ENCODE measurements at regions not wholly inside any gene's neighbourhood (a gene's known extent, or its start where the extent isn't known, plus 50 kb on each side); places are given as distances from the start of the nearest gene placed in this dataset.
A peak's percentile ranks its signal among the peaks of the same experiment; 100 is the strongest.

GRCh38 chr19:31223740-31224534 lies 125.3 kb downstream of the TSHZ3 start:
- Histone ChIP-seq H3K27ac (no peak overlapping the region), H3K36me3 (no peaks in the 10 kb centered on the region), H3K9me3 (no peaks in the 10 kb centered on the region), H3K4me1 (no peaks in the 10 kb centered on the region), H3K4me3 (no peak overlapping the region), H3K27me3 (no peaks in the 10 kb centered on the region)
- no peak for DNase-seq (ENCODE audit: low spot score in 2 of 2)
- intact Hi-C loops (cut with DNase I) = no loop called here
- TF ChIP-seq CTCF (IDR thresholded peaks at IDR 0.05) = no peak

- Histone ChIP-seq H3K4me1 (no peaks in the 10 kb centered on the region), H3K36me3 (no peaks in the 10 kb centered on the region)
- intact Hi-C loops (cut with DNase I) = no loop called here
Observed at GRCh38 chr19:31220540-31220939, 128.7 kb downstream of the TSHZ3 start.

GRCh38 chr19:31214997-31215396 lies 134.2 kb downstream of the TSHZ3 start:
- no peak for DNase-seq (ENCODE audit: low spot score in 2 of 2)
- H3K36me3 ChIP-seq = no peaks in the 10 kb centered on the region
- H3K27me3 ChIP-seq = no peaks in the 10 kb centered on the region
- H3K9me3 ChIP-seq = no peaks in the 10 kb centered on the region
- no peak for TF ChIP-seq CTCF (IDR thresholded peaks at IDR 0.05)
- H3K4me1 ChIP-seq = no peaks in the 10 kb centered on the region
- no peak overlapping the region for H3K4me3 ChIP-seq
- intact Hi-C loops (cut with DNase I) = no loop called here
- H3K27ac ChIP-seq = no peak overlapping the region

More at GRCh38 chr19:31220540-31220939, 128.7 kb downstream of the TSHZ3 start:
- no peak for TF ChIP-seq CTCF (IDR thresholded peaks at IDR 0.05)
- H3K27ac ChIP-seq = no peak overlapping the region
- no peaks in the 10 kb centered on the region for H3K27me3 ChIP-seq
- H3K9me3 ChIP-seq = no peaks in the 10 kb centered on the region
- H3K4me3 ChIP-seq = no peak overlapping the region
- DNase-seq (ENCODE audit: low spot score in 2 of 2) = no peak

GRCh38 chr19:31214086-31214485 lies 135.2 kb downstream of the TSHZ3 start:
- Histone ChIP-seq H3K4me1 (no peaks in the 10 kb centered on the region), H3K36me3 (no peaks in the 10 kb centered on the region), H3K9me3 (no peaks in the 10 kb centered on the region), H3K4me3 (no peak overlapping the region), H3K27ac (no peak overlapping the region), H3K27me3 (no peaks in the 10 kb centered on the region)
- intact Hi-C loops (cut with DNase I) = no loop called here
- peak; percentile 73 to 89 for DNase-seq (ENCODE audit: low spot score in 2 of 2)
- no peak for TF ChIP-seq CTCF (IDR thresholded peaks at IDR 0.05)

- TF ChIP-seq CTCF (IDR thresholded peaks at IDR 0.05) = no peak
- H3K27ac ChIP-seq = no peak overlapping the region
- intact Hi-C loops (cut with DNase I) = no loop called here
- no peaks in the 10 kb centered on the region for H3K36me3 ChIP-seq
- no peaks in the 10 kb centered on the region for H3K9me3 ChIP-seq
- H3K4me1 ChIP-seq = no peaks in the 10 kb centered on the region
- no peak for DNase-seq (ENCODE audit: low spot score in 2 of 2)
- no peak overlapping the region for H3K4me3 ChIP-seq
- H3K27me3 ChIP-seq = no peaks in the 10 kb centered on the region
Observed at GRCh38 chr19:31211088-31211487, 138.1 kb downstream of the TSHZ3 start.

Measured in ascending aorta (tissue), 2 donors.